ENCODE measurements at regions not wholly inside any gene's neighbourhood (a gene's known extent, or its start where the extent isn't known, plus 50 kb on each side); places are given as distances from the start of the nearest gene placed in this dataset.

DNA sequence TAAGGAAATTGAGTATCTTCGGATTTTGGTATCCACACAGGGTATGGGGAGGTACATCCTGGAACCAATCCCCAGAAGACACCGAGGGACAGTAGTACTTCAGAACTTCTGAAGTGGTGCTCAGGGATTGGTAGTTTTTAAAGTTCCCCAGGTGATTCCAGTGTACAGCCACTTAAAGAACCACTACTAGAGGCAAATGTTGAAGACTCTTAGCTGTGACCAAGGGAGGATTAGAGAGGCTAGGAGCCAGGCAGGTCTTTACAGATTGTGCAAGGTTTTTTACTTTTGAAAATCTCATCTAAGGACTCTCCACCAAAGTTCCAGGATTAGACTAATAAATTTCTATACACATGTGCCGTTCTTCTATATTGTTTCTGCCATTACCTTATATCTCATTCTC lies 52.9 kb upstream of the GLS start:
- Histone ChIP-seq H3K79me2 (ENCODE audit: control insufficient read depth, insufficient read depth, low read length) (no peaks in the 10 kb centered on the region), H3K27ac (ENCODE audit: insufficient read depth, low read depth, low read length) (no peak overlapping the region), H3K36me3 (ENCODE audit: control insufficient read depth in 2 of 2, extremely low read depth in 1 of 2, insufficient read depth in 2 of 2, low read length in 2 of 2) (no peaks in the 10 kb centered on the region), H3K9me1 (replicated peaks; ENCODE audit: control insufficient read depth, extremely low read depth, insufficient read depth, low read length) (no peaks in the 10 kb centered on the region), H2AFZ (ENCODE audit: low read depth, low read length) (no peak overlapping the region), H3K4me1 (ENCODE audit: control insufficient read depth, extremely low read depth, insufficient read depth, low read length) (no peaks in the 10 kb centered on the region), H3K4me3 (replicated peaks in 1 of 3; ENCODE audit: insufficient read depth in 1 of 3, low read depth in 1 of 3, low read length in 3 of 3) (no peak overlapping the region), H4K20me1 (replicated peaks; ENCODE audit: control insufficient read depth, extremely low read depth, insufficient read depth, low read length) (no peaks in the 10 kb centered on the region), H3K4me2 (ENCODE audit: insufficient read depth, low read length) (no peak overlapping the region), H3K9ac (replicated peaks; ENCODE audit: extremely low read depth, insufficient read depth, low read length) (no peak overlapping the region), H3K27me3 (ENCODE audit: control insufficient read depth in 2 of 2, insufficient read depth in 2 of 2, low read length in 2 of 2) (no peaks in the 10 kb centered on the region), H3K9me3 (replicated peaks; ENCODE audit: control insufficient read depth, insufficient read depth, low read length) (no peaks in the 10 kb centered on the region)
- intact Hi-C loops (cut with micrococcal nuclease) = no loop called here
- ChIA-PET CTCF (no interaction called here), POLR2A (no interaction called here)
- FAIRE-seq (no peak), DNase-seq (ENCODE audit: low read depth, low spot score) (no peak)
- no TSS peak for BruUV-seq (replicated peaks)
- dilution Hi-C loops (cut with MboI; ENCODE audit: extremely low pct_ligation_motif_present, low sequenced_read_pairs) = no loop called here
- TF ChIP-seq POLR2AphosphoS5 (IDR thresholded peaks at IDR 0.05; ENCODE audit: insufficient read depth, low read depth, low read length) (no peak), FOS (IDR thresholded peaks at IDR 0.05; ENCODE audit: borderline replicate concordance, insufficient read depth, low read length) (no peak), EZH2 (IDR thresholded peaks at IDR 0.05; ENCODE audit: borderline replicate concordance, low read depth, low read length, severe bottlenecking) (no peak), GATA2 (IDR thresholded peaks at IDR 0.05; ENCODE audit: insufficient read depth, insufficient read length, low read depth, low read length) (no peak), MYC (IDR thresholded peaks at IDR 0.05; ENCODE audit: low read depth, low read length) (no peak), POLR2A (IDR thresholded peaks at IDR 0.05; ENCODE audit: low read depth, low read length) (no peak), JUN (IDR thresholded peaks at IDR 0.05; ENCODE audit: borderline replicate concordance, insufficient read depth, insufficient read length, low read depth) (no peak)
- TF ChIP-seq, protein P1, sequence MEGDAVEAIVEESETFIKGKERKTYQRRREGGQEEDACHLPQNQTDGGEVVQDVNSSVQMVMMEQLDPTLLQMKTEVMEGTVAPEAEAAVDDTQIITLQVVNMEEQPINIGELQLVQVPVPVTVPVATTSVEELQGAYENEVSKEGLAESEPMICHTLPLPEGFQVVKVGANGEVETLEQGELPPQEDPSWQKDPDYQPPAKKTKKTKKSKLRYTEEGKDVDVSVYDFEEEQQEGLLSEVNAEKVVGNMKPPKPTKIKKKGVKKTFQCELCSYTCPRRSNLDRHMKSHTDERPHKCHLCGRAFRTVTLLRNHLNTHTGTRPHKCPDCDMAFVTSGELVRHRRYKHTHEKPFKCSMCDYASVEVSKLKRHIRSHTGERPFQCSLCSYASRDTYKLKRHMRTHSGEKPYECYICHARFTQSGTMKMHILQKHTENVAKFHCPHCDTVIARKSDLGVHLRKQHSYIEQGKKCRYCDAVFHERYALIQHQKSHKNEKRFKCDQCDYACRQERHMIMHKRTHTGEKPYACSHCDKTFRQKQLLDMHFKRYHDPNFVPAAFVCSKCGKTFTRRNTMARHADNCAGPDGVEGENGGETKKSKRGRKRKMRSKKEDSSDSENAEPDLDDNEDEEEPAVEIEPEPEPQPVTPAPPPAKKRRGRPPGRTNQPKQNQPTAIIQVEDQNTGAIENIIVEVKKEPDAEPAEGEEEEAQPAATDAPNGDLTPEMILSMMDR (IDR thresholded peaks at IDR 0.05; ENCODE audit: extremely low read depth in 1 of 2, insufficient read depth in 1 of 2, low read depth in 1 of 2, low read length in 2 of 2) = no peak
- TF ChIP-seq, protein P2, sequence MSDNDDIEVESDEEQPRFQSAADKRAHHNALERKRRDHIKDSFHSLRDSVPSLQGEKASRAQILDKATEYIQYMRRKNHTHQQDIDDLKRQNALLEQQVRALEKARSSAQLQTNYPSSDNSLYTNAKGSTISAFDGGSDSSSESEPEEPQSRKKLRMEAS (IDR thresholded peaks at IDR 0.05; ENCODE audit: insufficient read depth, insufficient read length) = no peak
